ENCODE measurements at regions not wholly inside any gene's neighbourhood (a gene's known extent, or its start where the extent isn't known, plus 50 kb on each side); places are given as distances from the start of the nearest gene placed in this dataset.
"Not testable (repeated sequence)": the region's sequence is repeated elsewhere in the genome, so short reads cannot be mapped to it uniquely, and the experiment has no call there.

DNA sequence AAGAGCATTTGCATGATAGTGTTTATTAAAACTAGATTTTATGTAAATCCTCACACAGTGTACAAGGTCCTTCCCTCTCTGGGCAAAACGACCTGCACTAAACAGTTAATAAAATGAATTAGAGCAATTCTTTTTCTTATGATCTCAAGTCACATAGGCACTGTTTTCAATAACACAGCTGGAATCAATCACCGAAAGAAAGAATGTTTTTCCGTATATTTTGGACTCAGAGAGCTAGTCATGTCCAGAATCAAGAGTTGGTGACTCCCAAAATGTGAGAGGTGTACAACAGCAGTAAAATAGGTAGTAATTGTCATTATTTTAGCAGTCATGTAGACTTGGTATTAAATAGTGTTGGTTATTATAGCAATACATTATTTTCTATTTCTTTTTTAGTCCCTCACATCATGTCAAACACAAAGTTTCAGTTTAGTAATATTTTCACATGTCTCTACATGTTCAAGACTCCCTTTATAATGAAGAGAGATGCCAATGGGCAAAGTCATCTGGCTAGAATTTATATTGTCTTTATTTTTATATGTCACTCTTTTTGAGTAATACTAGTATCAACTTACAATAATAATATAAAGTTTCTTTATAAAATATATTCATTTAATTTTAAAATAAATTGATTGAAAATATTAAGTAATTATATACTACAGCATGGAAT is 448.6 kb upstream of the CDIN1 start:
- TF ChIP-seq POLR2A (IDR thresholded peaks at IDR 0.05; ENCODE audit: low read depth, low read length): no peak
- FAIRE-seq: no peak
- no peak for DNase-seq (ENCODE audit: insufficient read length, low spot score)

DNA sequence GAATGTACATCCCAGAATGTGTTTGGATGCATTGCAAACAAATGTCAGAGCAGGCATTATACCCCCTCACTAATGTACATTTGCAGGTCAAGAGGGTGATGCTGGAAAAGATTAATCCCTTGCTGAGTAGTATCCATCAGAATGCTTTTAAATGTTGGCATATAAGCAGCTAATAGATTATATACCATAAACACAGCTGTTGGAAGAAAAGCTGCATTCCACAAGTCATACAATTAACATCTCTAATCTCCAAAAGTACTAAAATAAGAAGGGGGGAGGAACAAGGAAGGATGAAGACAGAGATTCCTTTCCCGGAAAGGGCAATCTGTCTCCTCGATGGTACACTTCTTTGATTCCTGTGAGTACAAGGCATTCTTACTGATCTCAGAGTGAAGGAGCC is 445.7 kb upstream of the CDIN1 start:
- DNase-seq (ENCODE audit: insufficient read length, low spot score) (no peak), FAIRE-seq (no peak)
- no peak for TF ChIP-seq POLR2A (IDR thresholded peaks at IDR 0.05; ENCODE audit: low read depth, low read length)

- no peak for DNase-seq (ENCODE audit: insufficient read length, low spot score)
- FAIRE-seq: peak; percentile 41
- TF ChIP-seq POLR2A (IDR thresholded peaks at IDR 0.05; ENCODE audit: low read depth, low read length): no peak
Observed at GRCh38 chr15:36136049-36136448, 443.4 kb upstream of the CDIN1 start.

DNA sequence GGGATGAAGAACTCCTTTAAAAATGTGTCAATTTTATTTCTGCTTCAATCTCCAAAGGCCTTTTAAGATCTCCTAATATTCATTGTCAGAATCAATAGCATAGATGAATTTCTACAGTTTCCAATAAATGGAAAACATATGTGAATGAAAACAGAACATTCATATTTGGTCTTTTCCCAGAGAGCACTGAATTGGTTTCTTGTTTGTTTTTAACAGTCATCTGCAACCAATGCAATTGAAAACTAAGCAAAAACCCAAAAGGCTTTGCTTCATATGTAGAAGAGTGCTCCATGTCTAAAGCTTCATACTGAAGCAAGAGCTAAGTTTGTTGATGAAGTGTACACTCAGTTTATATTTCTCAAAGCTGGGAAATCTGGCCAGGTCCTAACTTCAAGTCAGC is 426.5 kb upstream of the CDIN1 start:
- TF ChIP-seq POLR2A (IDR thresholded peaks at IDR 0.05; ENCODE audit: low read depth, low read length): no peak
- DNase-seq (ENCODE audit: insufficient read length, low spot score) (no peak), FAIRE-seq (no peak)

- DNase-seq (ENCODE audit: insufficient read length, low spot score): no peak
- FAIRE-seq: no peak
- TF ChIP-seq POLR2A (IDR thresholded peaks at IDR 0.05; ENCODE audit: low read depth, low read length): no peak
Observed at GRCh38 chr15:36156879-36157427, 422.5 kb upstream of the CDIN1 start.

DNA sequence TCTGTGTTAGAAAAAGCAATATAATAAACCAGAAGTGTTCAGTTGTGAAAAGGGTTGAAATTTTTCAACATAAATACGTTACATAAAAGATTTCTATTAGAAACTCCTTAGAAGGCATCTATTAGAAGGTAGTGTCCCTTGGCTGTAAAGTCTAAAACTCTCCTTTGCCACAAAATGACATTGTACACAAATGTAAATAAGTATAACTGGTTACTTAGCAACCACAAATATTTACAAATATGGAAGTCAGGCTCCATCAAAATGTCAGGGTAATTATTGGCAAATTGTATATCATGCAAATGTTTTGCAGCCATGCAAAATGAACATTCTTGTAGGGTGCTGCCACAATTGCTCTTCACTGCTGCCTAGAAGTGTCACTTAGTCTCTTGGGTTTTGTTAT is 419.1 kb upstream of the CDIN1 start:
- FAIRE-seq (no peak), DNase-seq (ENCODE audit: insufficient read length, low spot score) (no peak)
- TF ChIP-seq POLR2A (IDR thresholded peaks at IDR 0.05; ENCODE audit: low read depth, low read length): no peak

- DNase-seq (ENCODE audit: insufficient read length, low spot score) (no peak), FAIRE-seq (no peak)
- no peak for TF ChIP-seq POLR2A (IDR thresholded peaks at IDR 0.05; ENCODE audit: low read depth, low read length)
Observed at GRCh38 chr15:36161108-36161507, 418.3 kb upstream of the CDIN1 start.

GRCh38 chr15:36161771-36162212 is 417.6 kb upstream of the CDIN1 start:
- no peak for TF ChIP-seq POLR2A (IDR thresholded peaks at IDR 0.05; ENCODE audit: low read depth, low read length)
- FAIRE-seq: no peak
- DNase-seq (ENCODE audit: insufficient read length, low spot score): no peak

- FAIRE-seq; DNase-seq (ENCODE audit: insufficient read length, low spot score): not testable (repeated sequence)
Observed at GRCh38 chr15:36163983-36164382, 415.4 kb upstream of the CDIN1 start.

GRCh38 chr15:36172955-36173354 is 406.5 kb upstream of the CDIN1 start:
- DNase-seq (ENCODE audit: insufficient read length, low spot score): no peak
- no peak for TF ChIP-seq POLR2A (IDR thresholded peaks at IDR 0.05; ENCODE audit: low read depth, low read length)
- FAIRE-seq: no peak

DNA sequence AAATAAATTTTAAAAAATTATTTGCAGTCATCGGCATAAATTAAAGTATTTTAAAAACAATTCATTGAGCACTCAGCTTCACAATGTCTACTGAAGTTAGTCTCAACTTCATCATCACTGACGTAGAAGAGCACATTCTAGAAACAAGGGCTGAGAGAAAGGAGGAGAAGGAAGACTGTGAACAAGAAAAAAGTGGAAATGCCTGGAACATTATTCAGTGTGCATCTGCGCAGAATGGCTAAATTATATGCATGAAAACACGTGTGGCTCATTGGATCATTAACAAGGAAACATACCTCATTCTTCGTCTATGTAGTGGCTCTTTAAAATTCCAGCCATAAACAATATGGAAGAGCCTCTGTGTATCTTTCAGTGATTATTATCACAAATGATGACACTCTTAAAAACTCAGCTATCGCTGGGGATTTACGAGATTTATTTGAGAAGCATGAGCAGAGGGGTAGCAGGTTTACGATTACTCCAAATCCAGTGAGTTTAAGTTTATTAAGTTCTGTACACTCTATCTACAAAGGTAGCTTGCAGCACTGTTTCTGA is 404.2 kb upstream of the CDIN1 start:
- TF ChIP-seq POLR2A (IDR thresholded peaks at IDR 0.05; ENCODE audit: low read depth, low read length): no peak
- DNase-seq (ENCODE audit: insufficient read length, low spot score) (no peak), FAIRE-seq (no peak)

DNA sequence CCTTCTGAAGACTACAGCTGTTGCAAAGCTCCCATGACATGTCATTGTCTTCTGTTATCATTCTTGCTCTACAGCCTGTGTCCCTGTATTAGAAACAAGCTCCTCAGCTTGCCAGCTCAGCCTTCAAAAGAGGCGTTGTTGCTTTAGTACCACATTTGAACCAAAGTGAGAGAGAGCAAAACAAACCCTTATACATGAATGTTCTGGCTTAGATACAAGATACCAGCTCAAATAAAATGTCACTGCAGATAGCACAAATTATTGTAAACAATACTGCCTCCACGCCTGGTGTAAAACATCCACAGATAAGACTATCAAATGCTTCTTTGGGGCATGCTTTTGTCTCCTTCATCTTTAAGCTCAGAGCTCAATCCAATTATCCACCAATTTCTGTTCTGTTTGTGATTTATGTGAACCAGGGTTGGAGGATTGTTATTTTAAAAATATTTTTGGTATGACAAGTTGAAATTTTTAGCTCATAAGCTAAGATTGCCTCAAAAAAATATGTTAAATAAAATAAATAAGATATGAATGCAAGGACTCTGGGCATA is 403.6 kb upstream of the CDIN1 start:
- no peak for DNase-seq (ENCODE audit: insufficient read length, low spot score)
- no peak for FAIRE-seq

DNA sequence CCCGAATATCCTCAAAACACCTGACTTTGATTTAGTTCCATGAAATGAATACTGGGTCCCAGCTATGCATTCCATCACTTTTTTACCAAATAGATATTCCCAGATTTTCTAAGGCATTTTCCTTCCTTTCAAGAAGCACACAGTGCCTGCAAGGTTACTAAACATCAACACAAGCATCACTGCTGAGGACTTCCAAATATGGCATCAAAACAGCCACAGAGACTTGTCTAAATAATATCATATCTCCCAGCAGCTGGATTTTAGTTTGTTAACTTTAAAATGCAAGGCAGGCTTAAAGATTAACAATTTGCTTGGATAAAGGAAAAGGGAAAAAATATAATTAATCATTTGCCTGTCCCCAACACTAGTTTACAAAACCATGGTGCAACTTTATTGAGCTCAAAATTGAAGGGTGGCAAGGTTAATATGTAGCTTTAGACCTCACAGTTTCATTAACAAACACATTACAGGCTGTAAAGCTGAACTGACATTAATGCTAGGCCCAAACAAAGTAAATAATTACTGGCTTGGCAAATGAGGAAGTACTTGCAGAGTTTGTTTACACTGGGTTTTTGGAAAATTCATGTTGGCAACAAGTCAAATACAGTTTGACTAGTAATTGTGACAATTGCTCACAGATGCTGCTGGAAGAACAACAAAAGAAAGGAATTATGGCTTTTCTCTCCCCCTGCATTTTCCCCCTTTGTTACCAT is 401.7 kb upstream of the CDIN1 start:
- no peak for TF ChIP-seq POLR2A (IDR thresholded peaks at IDR 0.05; ENCODE audit: low read depth, low read length)
- FAIRE-seq (no peak), DNase-seq (ENCODE audit: insufficient read length, low spot score) (no peak)

More for the DNA sequence above, 403.6 kb upstream of the CDIN1 start:
- no peak for TF ChIP-seq POLR2A (IDR thresholded peaks at IDR 0.05; ENCODE audit: low read depth, low read length)

GRCh38 chr15:36178303-36178633 is 401.2 kb upstream of the CDIN1 start:
- no peak for FAIRE-seq
- DNase-seq (ENCODE audit: insufficient read length, low spot score): no peak
- TF ChIP-seq POLR2A (IDR thresholded peaks at IDR 0.05; ENCODE audit: low read depth, low read length): no peak

Measured in H54 (cell line).